OCI-LY7 (cell line): ENCODE measurements at regions not wholly inside any gene's neighbourhood (a gene's known extent, or its start where the extent isn't known, plus 50 kb on each side); places are given as distances from the start of the nearest gene placed in this dataset.

Experiments
- EZH2phosphoT487 ChIP-seq: fragments of 200-600 bp; sonication (generic); IDR thresholded peaks from 2 replicates; pipeline ENCODE4 v1.6.1; 2018; ENCODE audit warnings: low read depth, borderline replicate concordance, mild to moderate bottlenecking, mixed run types, antibody characterized with exemption, low read length, moderate library complexity, mixed read lengths
- TF ChIP-seq, protein P1 (sequence below): fragments of 200-600 bp; sonication (generic); conservative IDR thresholded peaks from 2 replicates; pipeline ENCODE4 v1.5.1; 2014; ENCODE audit warnings: mild to moderate bottlenecking, antibody characterized with exemption, low read length, moderate library complexity, mixed read lengths

DNA sequence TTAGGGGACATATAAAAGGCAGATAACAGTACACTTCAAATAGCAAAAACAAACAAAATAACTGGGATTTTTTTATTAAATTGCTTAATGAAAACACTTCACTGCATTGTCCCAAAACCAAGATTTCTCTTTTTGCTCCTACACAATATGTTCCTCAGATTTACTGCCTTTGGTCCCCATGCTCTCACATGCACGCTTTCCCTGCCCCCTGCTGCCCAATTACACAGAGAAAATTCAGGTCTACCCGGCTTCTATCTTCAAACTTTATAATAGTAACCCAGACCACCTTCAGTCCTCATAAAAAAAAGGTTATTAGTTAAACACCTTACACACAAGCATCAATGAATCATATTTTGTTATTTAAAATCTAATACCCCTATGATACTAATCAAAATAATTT, 673.8 kb upstream of the HS3ST5 start:
- TF ChIP-seq, protein P1, sequence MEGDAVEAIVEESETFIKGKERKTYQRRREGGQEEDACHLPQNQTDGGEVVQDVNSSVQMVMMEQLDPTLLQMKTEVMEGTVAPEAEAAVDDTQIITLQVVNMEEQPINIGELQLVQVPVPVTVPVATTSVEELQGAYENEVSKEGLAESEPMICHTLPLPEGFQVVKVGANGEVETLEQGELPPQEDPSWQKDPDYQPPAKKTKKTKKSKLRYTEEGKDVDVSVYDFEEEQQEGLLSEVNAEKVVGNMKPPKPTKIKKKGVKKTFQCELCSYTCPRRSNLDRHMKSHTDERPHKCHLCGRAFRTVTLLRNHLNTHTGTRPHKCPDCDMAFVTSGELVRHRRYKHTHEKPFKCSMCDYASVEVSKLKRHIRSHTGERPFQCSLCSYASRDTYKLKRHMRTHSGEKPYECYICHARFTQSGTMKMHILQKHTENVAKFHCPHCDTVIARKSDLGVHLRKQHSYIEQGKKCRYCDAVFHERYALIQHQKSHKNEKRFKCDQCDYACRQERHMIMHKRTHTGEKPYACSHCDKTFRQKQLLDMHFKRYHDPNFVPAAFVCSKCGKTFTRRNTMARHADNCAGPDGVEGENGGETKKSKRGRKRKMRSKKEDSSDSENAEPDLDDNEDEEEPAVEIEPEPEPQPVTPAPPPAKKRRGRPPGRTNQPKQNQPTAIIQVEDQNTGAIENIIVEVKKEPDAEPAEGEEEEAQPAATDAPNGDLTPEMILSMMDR = no peak
- no peak for TF ChIP-seq EZH2phosphoT487
